HEK293 (cell line): ENCODE measurements at regions not wholly inside any gene's neighbourhood (a gene's known extent, or its start where the extent isn't known, plus 50 kb on each side); places are given as distances from the start of the nearest gene placed in this dataset.

Experiments used
- CTCF ChIP-seq: fragments of 450-650 bp; formaldehyde crosslinking; IDR thresholded peaks from 2 replicates; pipeline ENCODE4 v1.5.1; 2016; ENCODE audit warnings: missing biosample characterization, missing genetic modification characterization
- ZBTB21 ChIP-seq: fragments of 450-650 bp; formaldehyde crosslinking; IDR thresholded peaks from 2 replicates; pipeline ENCODE4 v1.5.1; 2017; ENCODE audit warnings: missing biosample characterization, missing genetic modification characterization
- ZNF148 ChIP-seq: fragments of 450-650 bp; formaldehyde crosslinking; IDR thresholded peaks from 2 replicates; pipeline ENCODE4 v1.5.0; 2017; ENCODE audit warnings: missing biosample characterization, missing genetic modification characterization, borderline replicate concordance
- ZNF513 ChIP-seq: fragments of 450-650 bp; IDR thresholded peaks from 2 replicates; pipeline ENCODE4 v1.5.1; 2018; ENCODE audit warnings: missing biosample characterization, missing genetic modification characterization

DNA sequence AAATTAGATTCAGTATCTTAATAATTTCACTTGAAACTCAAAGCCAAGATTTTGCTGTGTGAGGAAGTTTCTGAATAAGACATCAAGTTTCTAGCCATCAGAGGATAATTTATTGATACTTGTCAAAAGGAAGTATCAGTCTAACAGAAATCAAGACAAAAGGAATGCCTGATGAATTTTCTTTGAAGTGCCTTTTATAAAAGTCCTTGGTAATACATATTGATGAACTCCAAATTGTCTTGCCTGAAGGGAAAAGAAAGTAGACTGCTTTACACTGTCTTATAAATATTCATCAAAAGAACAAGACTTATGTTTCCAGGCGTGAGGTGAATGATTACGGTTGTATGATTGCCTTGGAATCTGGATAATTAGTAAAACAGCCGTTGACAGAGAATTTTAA is 986.0 kb upstream of the MAP3K7 start:
- no peak for TF ChIP-seq ZNF513
- TF ChIP-seq CTCF, result no peak
- TF ChIP-seq ZBTB21 (tag by site-specific recombination), result no peak
- TF ChIP-seq ZNF148 (tag by site-specific recombination), result no peak
